GM21619 (cell line): ENCODE measurements at regions not wholly inside any gene's neighbourhood (a gene's known extent, or its start where the extent isn't known, plus 50 kb on each side); places are given as distances from the start of the nearest gene placed in this dataset.

Experiments
- ATAC-seq: cut with Tn5 transposase; IDR thresholded peaks from one replicate; pipeline ENCODE4 v1.9.1; 2021; ENCODE audit not compliant: unreplicated experiment

DNA sequence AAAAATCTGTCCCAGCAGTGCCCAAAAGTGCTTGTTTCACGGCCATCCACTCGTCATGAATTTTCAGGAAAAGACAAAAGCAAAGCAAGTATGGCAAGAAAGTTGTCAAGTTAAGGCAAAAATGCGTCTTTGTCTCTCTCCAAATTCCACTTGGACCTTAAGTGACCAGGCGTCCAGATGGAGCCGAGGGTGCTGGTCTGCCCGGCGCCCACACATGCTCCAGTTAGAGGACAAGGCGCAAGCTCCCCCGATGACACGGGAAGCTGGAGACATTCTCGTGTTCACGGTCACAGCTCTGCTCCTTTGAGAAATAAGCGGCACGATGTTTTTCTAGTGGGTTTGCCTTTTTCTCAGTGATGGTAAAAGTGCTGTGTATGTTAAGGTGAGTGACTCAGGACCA is 219.0 kb downstream of the BRD1 start:
- ATAC-seq, result no peak

DNA sequence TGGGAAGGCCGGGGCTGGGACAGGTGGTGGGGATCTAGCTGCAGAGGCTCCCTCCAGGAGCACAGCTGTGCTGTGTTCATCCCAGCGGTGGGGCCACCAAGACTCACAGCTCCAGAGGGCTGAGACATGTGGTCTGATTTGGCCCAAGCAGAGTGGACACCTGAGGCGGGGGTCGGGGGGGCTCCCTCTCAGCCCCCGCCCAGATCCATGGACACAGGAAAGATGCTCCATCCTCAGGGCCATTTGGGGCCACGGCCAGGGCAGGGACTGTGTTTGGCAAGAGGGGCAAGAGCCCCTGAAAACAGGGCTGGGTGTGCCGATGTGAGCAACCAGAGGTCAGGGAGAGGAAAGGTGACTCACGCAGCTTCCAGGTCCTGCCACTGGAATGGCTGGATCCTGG is 219.4 kb downstream of the BRD1 start:
- ATAC-seq, result no peak

DNA sequence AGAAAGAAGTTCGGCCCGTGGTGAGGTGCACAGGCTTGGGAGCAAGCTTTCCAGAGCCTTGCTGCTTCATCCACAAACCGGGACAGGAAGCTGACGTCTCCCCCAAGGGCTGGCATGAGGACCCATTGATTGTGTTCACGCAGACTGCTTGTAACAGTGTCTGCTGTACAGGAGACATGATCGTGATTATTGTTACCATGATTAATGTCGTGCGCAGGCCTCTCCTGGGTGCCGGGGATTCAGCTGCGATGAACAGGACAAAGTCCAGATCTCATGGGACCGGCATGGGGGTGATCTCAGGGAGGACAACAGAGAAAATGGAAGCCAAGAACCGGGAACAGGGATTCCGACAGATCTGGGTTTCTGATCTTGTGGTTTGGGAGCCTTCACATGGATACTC is 219.9 kb downstream of the BRD1 start:
- ATAC-seq, result no peak

DNA sequence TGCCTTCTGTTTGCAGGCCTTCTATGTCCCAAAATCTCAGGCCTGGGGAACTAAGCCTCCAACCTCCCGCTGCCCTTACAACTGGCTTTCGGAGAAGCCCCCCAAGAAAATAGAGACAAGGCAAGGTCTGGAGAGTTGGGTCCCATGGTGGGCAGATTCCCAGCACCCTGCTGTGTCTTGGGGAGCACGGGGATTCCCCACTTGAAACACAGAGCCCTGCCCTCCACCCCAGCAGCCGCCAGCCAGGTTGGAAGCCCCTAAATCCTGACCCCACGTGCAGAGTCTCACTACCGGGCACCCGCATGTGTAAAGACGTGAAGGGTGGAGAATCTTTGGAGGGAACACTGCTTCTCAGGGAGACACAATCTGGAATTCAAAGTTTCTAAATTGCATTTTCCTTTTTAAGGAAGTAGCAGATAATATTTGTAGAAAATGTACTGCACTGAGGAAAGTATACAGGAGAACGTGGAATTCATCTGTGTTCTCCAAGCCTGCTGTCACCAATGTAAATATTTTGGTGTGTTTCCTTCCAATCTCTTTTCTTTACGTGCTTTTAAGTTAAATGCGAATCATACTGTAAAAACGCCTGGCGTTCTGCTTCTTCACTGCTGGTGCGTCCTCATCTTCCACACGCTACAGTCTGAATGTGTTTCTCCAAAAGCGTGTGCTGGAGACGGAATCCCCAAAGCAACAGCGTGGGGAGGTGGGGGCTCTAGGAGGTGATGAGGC is 220.9 kb downstream of the BRD1 start:
- no peak for ATAC-seq

DNA sequence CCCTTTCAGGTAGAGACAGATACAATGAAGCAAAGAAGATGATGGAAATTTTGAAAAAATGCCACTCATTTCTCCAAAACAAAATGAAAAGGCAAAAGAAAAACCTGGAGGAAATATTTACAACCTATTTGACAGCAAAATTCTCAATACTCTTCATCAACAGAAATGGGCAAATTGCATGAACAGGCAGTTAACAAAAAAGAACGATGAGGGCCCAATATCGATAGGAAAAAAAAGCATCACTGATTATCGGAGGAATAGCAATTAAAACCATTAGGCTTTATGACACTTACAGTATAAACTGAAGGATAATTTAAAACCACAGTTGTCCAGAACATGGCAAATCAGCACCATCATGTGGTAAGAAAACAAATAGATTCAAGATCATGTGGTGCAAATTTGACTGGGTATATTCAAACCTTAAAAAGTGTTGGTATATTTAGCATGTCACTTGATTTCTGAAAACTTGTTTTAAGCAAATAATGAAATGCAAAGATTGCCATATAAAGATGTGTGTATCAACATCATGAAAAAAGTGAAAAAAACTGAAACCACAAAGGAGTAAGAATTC is 222.9 kb downstream of the BRD1 start:
- ATAC-seq, result no peak

DNA sequence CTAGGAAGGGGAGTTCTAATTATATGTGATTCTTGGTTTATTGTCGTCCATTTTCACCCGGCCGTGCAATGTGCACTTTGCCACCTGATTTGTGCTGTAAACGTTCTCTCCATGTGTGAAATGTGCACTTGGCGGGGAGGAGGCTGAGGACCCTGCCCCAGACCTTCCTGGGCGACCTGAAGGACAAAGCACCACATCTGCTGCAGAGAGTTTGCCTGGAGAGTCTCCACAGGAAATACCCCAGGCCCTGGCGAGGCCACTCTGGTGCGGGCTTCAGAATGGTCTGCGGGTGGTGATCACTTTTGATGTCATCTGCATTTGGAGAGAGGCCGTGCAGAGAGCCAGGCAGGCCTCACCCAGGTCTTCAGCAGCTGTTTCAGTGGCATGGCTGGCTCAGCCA is 224.7 kb downstream of the BRD1 start:
- no peak for ATAC-seq

DNA sequence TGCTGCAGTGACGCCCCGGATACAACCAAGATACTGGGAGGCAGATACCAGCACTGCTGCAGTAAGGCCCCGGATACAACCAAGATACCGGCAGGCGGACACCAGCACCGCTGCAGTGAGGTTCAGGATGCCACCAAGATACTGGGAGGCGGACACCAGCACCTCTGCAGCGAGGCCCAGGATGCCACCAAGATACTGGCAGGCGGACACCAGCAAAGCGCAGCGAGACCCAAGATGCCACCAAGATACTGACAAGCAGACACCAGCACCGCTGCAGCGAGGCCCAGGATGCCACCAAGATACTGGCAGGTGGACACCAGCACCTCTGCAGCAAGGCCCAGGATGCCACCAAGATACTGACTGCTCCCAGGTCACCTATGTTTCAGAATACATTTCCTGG is 225.2 kb downstream of the BRD1 start:
- ATAC-seq, result no peak

DNA sequence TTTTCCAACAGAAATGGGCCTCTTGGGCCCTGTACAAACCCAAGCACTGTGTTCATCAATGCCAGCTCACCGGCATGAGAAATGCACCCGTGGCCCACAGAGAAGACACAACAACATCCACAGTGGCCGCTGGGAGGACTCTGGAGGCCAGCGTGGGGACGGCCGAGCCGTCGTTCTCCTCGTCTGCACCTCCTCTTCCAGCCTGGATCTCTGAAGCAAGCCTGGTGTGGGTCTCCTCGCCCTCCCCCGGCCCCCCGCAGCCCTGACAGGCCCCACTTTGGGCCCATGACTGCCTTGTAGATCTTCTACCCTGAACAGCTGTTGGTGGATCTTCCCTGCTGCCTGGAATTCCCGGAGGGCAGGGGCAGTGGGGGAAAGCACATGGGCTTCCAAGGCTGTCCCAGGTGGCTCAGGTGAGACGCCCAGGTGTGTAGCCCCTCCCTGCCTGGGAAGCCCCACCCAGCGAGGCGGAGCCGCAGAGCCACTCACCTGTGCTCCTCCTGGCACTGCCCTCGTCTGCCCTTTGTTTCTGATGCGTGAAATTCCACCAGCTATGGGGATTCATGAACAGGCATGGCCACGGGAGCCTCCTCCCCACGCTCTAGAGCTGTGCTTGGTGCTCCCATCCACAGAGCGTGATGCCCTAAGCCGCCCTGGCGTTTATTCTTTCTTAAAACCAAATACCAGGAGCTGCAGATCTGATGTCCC is 225.9 kb downstream of the BRD1 start:
- ATAC-seq, result no peak

DNA sequence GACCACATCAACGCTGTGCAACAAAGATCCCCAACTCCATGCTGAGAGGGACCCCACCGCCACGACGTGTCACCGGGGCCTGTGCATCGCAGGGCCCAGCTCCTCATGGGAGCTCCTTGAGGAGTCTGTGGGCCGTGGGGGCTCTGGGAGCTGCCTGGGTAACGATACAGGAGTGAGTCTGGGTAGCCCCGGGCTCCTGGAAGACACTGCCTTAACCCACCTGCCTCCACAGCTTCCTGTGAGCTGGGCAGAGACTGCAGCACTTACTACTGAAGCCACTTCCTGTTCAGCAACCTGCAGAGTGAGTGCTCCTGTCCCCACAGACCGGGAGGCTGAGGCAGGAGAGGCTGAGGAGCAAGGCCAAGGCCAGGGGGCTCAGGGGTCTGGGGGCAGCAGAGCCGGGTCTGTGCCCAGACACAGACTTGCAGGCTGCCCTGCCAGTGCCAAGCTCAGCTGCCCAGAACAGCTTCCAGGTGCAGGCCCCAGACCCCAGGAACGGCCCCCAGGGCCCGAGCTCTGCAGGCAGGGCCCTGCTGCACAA is 226.7 kb downstream of the BRD1 start:
- ATAC-seq, result no peak

DNA sequence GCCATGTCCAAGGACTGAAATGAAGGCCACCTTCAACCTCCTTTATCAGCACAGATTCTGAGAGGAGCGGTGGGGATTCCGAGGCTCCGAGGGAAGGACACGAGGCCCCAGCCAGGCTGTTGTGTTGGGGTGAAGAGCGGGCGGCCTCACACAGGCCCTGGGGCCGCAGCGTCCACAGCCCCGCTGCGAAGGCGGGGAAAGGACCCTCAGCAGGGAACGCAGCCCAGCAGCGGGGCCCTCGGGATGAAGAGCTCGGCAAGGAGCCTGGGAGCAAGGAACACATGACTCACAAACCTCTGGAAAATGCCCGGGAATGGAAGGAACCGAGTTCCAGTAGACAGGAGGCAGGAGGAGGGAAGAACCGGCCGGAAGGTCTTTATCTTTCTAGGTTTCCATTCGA is 227.2 kb downstream of the BRD1 start:
- no peak for ATAC-seq

DNA sequence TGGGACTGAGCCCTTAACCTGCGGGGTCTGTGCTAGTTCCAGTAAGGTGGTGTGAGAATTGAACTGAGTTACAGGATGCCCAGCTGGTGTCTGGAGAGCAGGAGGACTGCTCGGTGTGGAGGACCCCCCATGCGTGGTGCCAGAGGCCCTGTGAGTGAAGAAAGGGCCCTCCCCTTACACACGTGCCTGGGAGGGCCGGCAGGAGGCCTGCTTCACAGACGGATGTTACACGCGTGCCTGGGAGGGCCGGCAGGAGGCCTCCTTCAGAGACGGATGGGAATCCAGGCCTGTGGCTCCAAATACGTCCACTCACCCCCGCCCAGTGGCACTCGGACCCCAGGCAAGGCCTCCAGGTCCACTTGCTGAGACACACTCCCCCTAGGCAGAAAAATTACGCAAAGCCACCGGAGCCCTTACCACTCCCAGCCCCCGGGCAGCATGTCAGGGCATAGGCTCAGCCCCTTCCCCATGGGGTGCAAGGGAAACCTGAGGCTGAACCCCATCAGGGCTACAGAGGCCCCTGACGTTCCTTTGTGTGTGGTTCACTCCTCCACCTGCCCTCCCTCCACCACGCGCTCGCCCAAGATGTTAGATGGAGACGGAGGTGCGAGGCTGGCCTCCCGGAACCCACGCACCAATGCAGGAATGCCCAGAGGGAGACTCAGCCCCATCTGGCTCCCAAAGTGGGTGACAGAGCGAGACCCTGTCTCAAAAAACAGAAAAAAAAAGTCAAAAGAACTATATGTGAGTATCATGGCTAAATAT is 227.8 kb downstream of the BRD1 start:
- no peak for ATAC-seq

DNA sequence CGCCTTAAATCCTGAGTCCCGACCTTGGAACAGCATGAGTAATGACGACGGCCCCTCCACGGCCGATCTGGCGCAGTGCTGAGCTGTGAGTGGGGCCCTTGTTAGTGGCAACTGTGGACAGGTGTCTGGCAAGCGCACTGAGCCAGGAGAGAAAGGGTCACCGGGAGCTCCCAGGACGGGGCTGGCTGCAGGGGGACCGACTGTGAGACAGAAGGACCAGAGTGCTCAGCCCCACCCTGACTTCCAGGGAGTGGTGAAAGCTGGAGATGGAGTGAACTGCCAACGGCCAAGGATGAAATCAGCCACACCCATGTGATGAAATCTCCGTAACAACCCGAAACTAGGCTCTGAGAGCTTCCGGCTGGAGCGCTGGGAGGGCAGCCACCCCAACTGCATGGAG is 228.6 kb downstream of the BRD1 start:
- no peak for ATAC-seq

DNA sequence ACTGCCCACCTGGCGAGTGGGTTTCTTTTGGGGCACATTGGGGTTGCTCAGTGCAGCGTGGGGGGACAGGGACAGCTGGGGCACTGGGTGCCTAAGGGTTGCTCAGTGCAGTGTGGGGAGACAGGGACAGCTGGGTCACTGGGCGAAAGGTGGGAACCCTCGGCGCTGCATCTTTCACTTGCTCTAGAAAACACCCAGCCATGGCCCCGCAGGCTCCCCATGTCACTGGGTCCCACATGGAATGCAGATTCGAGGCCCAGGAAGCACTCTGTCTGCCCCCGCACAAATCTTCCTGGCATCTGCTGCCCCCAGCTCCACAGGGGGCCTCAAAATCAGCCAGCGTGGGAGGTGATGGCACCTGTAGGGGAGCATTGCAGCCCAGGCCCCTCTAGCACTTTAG is 229.3 kb downstream of the BRD1 start:
- ATAC-seq, result no peak

DNA sequence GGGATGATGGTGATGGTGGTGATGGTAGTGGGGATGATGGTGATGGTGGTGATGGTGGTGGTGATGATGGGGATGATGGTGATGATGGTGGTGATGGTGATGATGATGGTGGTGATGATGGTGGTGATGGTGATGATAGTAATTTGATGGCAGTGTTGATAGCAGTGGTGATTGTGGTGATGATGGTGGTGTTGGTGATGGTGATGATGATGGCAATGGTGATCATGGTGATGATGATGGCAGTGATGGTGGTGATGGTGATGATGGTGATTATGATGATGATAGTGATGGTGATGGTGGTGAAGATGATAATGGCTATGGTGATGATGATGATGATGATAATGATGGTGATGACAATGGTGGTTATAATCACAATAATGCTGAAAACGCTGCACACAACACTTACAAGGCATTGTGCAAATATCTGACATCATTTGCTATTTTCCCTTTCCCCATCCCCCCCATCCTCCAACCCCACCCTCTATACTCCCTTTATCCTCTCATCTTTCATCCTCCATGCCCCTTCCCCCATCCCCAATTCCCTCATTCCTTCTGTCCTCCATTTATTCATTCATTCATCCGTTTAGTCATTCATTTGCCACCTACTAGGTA is 230.1 kb downstream of the BRD1 start:
- ATAC-seq, result no peak

DNA sequence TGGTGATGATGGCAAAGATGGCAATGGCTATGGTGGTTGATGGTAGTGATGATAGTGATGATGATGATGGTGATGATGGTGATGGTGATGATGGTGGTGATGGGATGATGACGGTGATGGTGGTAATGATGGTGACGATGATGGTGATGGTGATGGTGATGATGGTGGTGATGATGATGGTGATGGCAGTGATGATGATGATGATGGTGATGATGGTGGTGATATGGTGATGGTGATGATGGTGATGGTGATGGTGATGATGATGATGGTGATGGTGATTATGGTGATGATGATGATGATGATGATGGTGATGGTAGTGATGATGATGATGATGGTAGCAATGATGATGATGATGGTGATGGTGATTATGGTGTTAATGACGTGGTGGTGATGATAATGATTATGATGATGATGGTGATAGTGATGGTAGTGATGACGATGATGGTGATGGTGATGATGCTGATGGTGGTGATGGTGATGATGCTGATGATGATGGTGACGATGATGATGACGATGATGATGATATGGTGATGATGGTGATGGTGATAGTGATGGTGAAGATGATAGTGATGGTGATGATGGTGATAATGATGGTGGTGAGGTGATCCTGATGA is 232.1 kb downstream of the BRD1 start:
- ATAC-seq, result no peak

DNA sequence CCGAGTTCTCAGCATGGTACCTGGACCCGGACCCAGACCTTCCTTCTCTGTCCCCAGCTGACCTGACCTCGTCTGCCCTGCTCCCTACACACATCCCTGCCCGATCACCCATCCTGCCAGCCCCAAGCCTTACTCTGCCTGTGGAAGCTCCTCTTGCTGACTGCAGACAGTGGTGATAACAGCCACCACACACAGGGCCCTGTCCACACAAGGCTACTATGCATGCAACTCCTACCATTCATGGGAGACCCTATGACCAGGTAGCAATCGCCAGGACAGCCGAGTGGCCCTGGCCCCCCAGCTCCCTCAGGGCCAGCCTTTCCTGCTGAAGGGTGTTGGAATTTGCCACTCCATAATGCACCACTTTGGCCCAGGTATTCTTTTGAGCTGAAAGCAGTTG is 233.6 kb downstream of the BRD1 start:
- ATAC-seq, result no peak

DNA sequence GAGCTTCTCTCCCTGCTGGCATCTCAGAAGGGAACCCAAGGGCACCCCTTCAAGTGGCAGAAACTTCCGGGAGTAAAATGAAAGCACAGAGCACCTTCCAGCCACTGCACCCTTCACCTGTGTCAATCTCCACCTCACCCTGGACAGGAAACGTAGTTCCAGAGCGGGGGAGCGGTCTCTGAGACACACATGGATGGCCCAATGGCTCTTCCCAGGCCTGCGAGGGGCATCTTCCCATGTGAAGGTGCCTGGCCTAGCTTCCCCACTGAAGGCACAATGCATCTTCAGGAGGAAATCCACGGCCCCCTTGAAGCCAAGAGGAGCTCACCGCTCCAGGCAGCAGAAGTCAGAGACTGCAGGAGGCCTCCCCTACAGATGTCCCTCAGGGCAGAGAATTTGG is 234.2 kb downstream of the BRD1 start:
- no peak for ATAC-seq

DNA sequence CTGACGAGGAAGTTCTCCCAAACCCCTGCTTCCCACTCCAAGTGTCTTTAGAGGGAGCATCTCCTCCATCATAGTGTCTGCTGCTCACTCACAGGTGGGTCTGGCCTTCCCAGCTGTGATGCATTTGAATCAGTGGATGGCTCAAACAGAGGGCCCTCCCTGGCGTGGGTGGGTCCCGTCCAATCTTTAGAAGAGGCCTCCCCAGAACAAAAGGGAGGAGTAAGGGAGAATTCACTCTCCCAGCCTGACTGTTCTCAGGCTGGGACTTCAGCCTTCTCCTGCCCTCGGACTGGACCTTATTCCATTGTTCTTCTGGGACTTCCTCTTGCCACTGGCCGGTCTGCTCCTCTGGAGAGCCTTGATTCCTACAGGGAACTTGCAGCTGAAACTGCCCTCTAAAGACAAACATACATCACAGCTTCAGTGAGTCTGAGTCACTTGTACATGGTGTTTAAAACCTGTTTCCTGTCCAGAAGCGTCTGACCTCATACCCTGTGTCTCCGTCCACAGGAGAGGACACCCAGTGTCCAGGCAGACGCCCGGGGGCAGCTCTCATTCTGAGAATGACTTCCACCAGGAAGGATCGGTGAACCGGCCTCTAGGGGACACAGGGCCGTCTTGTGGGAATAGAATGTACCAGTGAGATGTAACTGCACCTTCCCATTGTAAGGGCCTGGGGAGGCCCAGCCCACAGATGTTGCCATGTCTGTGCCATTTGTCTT is 234.7 kb downstream of the BRD1 start:
- ATAC-seq, result no peak

DNA sequence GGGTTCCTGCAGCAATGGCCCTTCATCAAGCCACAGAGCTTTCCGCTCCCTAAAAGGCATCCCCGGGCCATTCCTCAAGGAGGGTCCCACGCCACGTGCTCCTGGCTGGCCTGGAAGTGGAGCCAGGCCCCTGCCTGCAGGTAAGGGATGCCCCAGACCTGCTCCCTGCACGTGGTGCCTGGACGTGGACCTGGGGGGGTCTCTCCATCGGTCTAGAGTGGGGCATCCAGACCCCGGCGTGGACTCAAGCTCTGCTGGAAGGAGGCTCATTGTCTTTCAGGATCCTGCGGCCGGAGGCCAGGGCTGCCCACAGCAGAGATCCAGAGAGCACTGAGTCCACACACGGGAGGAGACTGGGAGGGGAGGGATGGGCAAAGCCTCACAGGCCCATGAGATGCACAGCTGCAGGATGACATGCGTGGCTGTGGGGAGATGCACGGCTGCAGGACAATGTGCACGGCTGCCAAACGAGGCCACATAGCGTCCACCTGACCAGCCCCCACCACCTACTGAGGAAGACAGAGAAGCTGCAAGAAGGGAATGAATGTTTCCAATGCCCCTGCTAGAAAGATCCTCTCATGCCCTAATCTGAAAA is 236.7 kb downstream of the BRD1 start:
- no peak for ATAC-seq

DNA sequence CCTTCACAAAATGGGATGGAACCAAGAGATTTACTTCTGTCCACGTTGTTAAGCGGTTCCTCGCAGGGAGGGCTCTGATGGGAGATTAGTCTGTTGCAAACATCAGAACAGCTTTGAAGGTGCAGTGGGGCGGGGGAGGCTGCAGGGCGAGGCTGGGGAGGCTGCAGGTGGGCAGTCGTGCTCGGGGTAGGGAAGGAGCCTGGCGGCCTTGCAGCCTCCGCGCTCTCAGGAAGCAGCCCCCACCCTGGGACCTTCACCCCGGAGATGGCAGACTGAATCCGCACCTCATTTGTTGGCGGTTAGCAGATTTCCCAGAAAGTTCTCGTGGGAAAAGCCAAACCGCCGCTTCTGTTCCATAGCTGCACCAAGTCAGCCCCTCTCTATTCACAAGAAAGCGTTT is 237.3 kb downstream of the BRD1 start:
- no peak for ATAC-seq
